ENCODE measurements at regions not wholly inside any gene's neighbourhood (a gene's known extent, or its start where the extent isn't known, plus 50 kb on each side); places are given as distances from the start of the nearest gene placed in this dataset.
A peak's percentile ranks its signal among the peaks of the same experiment; 100 is the strongest.

GRCh38 chr22:19574247-19574646, 50.0 kb upstream of the CLDN5 start:
- DNase-seq, result no peak

- DNase-seq, result peak in 6 of 56 donors; percentile 1 to 31 (median 15)
Observed at GRCh38 chr22:19576460-19577421, 52.5 kb upstream of the CLDN5 start.

GRCh38 chr22:19577422-19577966, 53.3 kb upstream of the CLDN5 start:
- no peak for DNase-seq

GRCh38 chr22:19578180-19579004, 54.2 kb upstream of the CLDN5 start:
- no peak for DNase-seq

GRCh38 chr22:19579115-19579811, 55.1 kb upstream of the CLDN5 start:
- DNase-seq, result no peak

GRCh38 chr22:19579880-19580279, 55.7 kb upstream of the CLDN5 start:
- DNase-seq, result no peak

GRCh38 chr22:19580291-19580890, 56.2 kb upstream of the CLDN5 start:
- DNase-seq, result no peak

- DNase-seq, result no peak
Observed at GRCh38 chr22:19582033-19582693, 58.0 kb upstream of the CLDN5 start.

GRCh38 chr22:19586922-19587684, 62.9 kb upstream of the CLDN5 start:
- no peak for DNase-seq

GRCh38 chr22:19590696-19591095, 66.5 kb upstream of the CLDN5 start:
- DNase-seq, result no peak

- no peak for DNase-seq
Observed at GRCh38 chr22:19591568-19591967, 67.4 kb upstream of the CLDN5 start.

GRCh38 chr22:19592464-19592863, 68.3 kb upstream of the CLDN5 start:
- DNase-seq, result no peak

- no peak for DNase-seq
Observed at GRCh38 chr22:19593991-19594569, 69.9 kb upstream of the CLDN5 start.

GRCh38 chr22:19595532-19595931, 71.3 kb upstream of the CLDN5 start:
- DNase-seq, result no peak

- no peak for DNase-seq
Observed at GRCh38 chr22:19596680-19597398, 72.6 kb upstream of the CLDN5 start.

- no peak for DNase-seq
Observed at GRCh38 chr22:19597399-19597735, 73.2 kb upstream of the CLDN5 start.

GRCh38 chr22:19598054-19598855, 74.0 kb upstream of the CLDN5 start:
- no peak for DNase-seq

GRCh38 chr22:19599004-19599403, 74.8 kb upstream of the CLDN5 start:
- no peak for DNase-seq

All from nucleus accumbens (tissue), 56 donors.